SU-DHL-6 (cell line): ENCODE measurements at regions not wholly inside any gene's neighbourhood (a gene's known extent, or its start where the extent isn't known, plus 50 kb on each side); places are given as distances from the start of the nearest gene placed in this dataset.

Experiments
- H2AFZ ChIP-seq: fragments of 200-600 bp; sonication (generic); 2 replicates; pipeline ENCODE4 v1.6.1; 2014; ENCODE audit warnings: low read depth, mild to moderate bottlenecking, moderate library complexity, mixed read lengths, antibody characterized with exemption, low read length; ENCODE audit not compliant: severe bottlenecking
- H3F3A ChIP-seq: fragments of 200-600 bp; shearing (Covaris generic); 2 replicates; pipeline ENCODE4 v1.6.0; 2016; ENCODE audit warnings: antibody characterized with exemption, mild to moderate bottlenecking; ENCODE audit not compliant: insufficient read depth
- H3K27ac ChIP-seq: fragments of 200-600 bp; sonication (generic); 2 replicates; pipeline ENCODE4 v1.5.1; 2016; ENCODE audit warnings: low read depth, mild to moderate bottlenecking, low read length, moderate library complexity, mixed read lengths
- H3K27me3 ChIP-seq: fragments of 200-600 bp; sonication (generic), shearing (Covaris generic); 2 replicates; pipeline ENCODE4 v1.6.0; 2014; ENCODE audit warnings: mild to moderate bottlenecking, low read length
- H3K36me3 ChIP-seq: fragments of 200-600 bp; sonication (generic); 2 replicates; pipeline ENCODE4 v1.6.1; 2014; ENCODE audit warnings: mild to moderate bottlenecking, low read length, mixed read lengths
- H3K4me2 ChIP-seq: fragments of 300-600, 200-600 bp; shearing (Covaris generic), sonication (generic); 2 replicates; pipeline ENCODE4 v1.6.0; 2014; ENCODE audit warnings: low read length, low read depth, mild to moderate bottlenecking; ENCODE audit not compliant: poor library complexity, severe bottlenecking
- H3K4me3 ChIP-seq: fragments of 200-600 bp; sonication (generic); 2 replicates; pipeline ENCODE4 v1.5.1; 2014; ENCODE audit warnings: antibody characterized with exemption, low read length, mild to moderate bottlenecking, mixed read lengths; ENCODE audit not compliant: insufficient read depth, poor library complexity, severe bottlenecking
- H3K79me2 ChIP-seq: fragments of 200-600 bp; sonication (generic); 2 replicates; pipeline ENCODE4 v1.6.1; 2014; ENCODE audit warnings: mild to moderate bottlenecking, low read length, moderate library complexity; ENCODE audit not compliant: insufficient read depth
- H3K9ac ChIP-seq: fragments of 200-600 bp; sonication (generic); 2 replicates; pipeline ENCODE4 v1.7.0; 2014; ENCODE audit warnings: mild to moderate bottlenecking, low read length
- H3K9me2 ChIP-seq: fragments of 200-600 bp; sonication (generic); replicated peaks from 2 replicates; pipeline ENCODE4 v1.6.1; 2014; ENCODE audit warnings: low read length; ENCODE audit not compliant: insufficient read depth
- H3K9me3 ChIP-seq: fragments of 200-600 bp; sonication (generic); 2 replicates; pipeline ENCODE4 v1.6.1; 2014; ENCODE audit warnings: low read length, mixed read lengths; ENCODE audit not compliant: insufficient read depth
- H4K20me1 ChIP-seq: fragments of 200-600 bp; sonication (generic); 2 replicates; pipeline ENCODE4 v1.6.1; 2014; ENCODE audit warnings: low read depth, mild to moderate bottlenecking, antibody characterized with exemption, low read length, moderate library complexity, mixed read lengths
- CTCF ChIP-seq: fragments of 200-600 bp; sonication (generic); IDR thresholded peaks from one replicate; pipeline ENCODE4 v1.5.1; 2017; ENCODE audit warnings: antibody characterized with exemption, mild to moderate bottlenecking, low read length, moderate library complexity; ENCODE audit not compliant: insufficient read depth, poor library complexity, severe bottlenecking
- EZH2phosphoT487 ChIP-seq: fragments of 200-600 bp; sonication (generic), shearing (Covaris generic); conservative IDR thresholded peaks from 2 replicates; pipeline ENCODE4 v1.6.1; 2018; ENCODE audit warnings: mild to moderate bottlenecking, antibody characterized with exemption, low read length, moderate library complexity, mixed read lengths

- no peak for TF ChIP-seq EZH2phosphoT487
- TF ChIP-seq CTCF: no peak
- Histone ChIP-seq H3K79me2 (no peaks in the 10 kb centered on the region), H3K9ac (no peak overlapping the region), H4K20me1 (no peaks in the 10 kb centered on the region), H3K36me3 (no peaks in the 10 kb centered on the region), H3K9me3 (no peaks in the 10 kb centered on the region; the same call in 1 of the 2 replicates), H3K27ac (no peak overlapping the region), H3K27me3 (no peaks in the 10 kb centered on the region), H3K4me2 (no peak overlapping the region), H2AFZ (no peak overlapping the region), H3K4me3 (no peak overlapping the region), H3K9me2 (no peaks in the 10 kb centered on the region), H3F3A (no peaks in the 10 kb centered on the region)
Observed at GRCh38 chr19:31164791-31165251, 184.4 kb downstream of the TSHZ3 start.

- no peak for TF ChIP-seq CTCF
- no peak for TF ChIP-seq EZH2phosphoT487
- Histone ChIP-seq H2AFZ (no peak overlapping the region), H3K27me3 (no peaks in the 10 kb centered on the region), H3K4me3 (no peak overlapping the region), H3K27ac (no peak overlapping the region), H3F3A (no peaks in the 10 kb centered on the region), H4K20me1 (no peaks in the 10 kb centered on the region), H3K9me3 (no peaks in the 10 kb centered on the region; the same call in 1 of the 2 replicates), H3K9me2 (no peaks in the 10 kb centered on the region), H3K36me3 (no peaks in the 10 kb centered on the region), H3K79me2 (no peaks in the 10 kb centered on the region), H3K4me2 (no peak overlapping the region), H3K9ac (no peak overlapping the region)
Observed at GRCh38 chr19:31160336-31160926, 188.8 kb downstream of the TSHZ3 start.

GRCh38 chr19:31154021-31154420 is 195.2 kb downstream of the TSHZ3 start:
- Histone ChIP-seq H3K27me3 (no peaks in the 10 kb centered on the region), H3K4me3 (no peak overlapping the region), H3F3A (no peaks in the 10 kb centered on the region), H3K9ac (no peak overlapping the region), H3K4me2 (no peak overlapping the region), H3K36me3 (no peaks in the 10 kb centered on the region), H3K79me2 (no peaks in the 10 kb centered on the region), H4K20me1 (no peaks in the 10 kb centered on the region), H2AFZ (no peak overlapping the region), H3K27ac (no peak overlapping the region), H3K9me2 (no peaks in the 10 kb centered on the region), H3K9me3 (no peaks in the 10 kb centered on the region)
- TF ChIP-seq EZH2phosphoT487 (no peak), CTCF (no peak)

- no peak for TF ChIP-seq CTCF
- no peak for TF ChIP-seq EZH2phosphoT487
Observed at GRCh38 chr19:31152906-31153305, 196.3 kb downstream of the TSHZ3 start.

More at GRCh38 chr19:31152906-31153305, 196.3 kb downstream of the TSHZ3 start:
- Histone ChIP-seq H3K4me2 (no peak overlapping the region), H3F3A (no peaks in the 10 kb centered on the region), H3K4me3 (no peak overlapping the region), H3K36me3 (no peaks in the 10 kb centered on the region), H4K20me1 (no peaks in the 10 kb centered on the region), H3K9me2 (no peaks in the 10 kb centered on the region), H2AFZ (no peak overlapping the region), H3K27ac (no peak overlapping the region), H3K79me2 (no peaks in the 10 kb centered on the region), H3K9ac (no peak overlapping the region), H3K27me3 (no peaks in the 10 kb centered on the region), H3K9me3 (no peaks in the 10 kb centered on the region)
